K562 (cell line): ENCODE measurements at regions not wholly inside any gene's neighbourhood (a gene's known extent, or its start where the extent isn't known, plus 50 kb on each side); places are given as distances from the start of the nearest gene placed in this dataset.

Source experiments
- ATAC-seq: fragments of 200-7000 bp; cut with Tn5 transposase; 3 replicates; pipeline ENCODE4 v1.9.1; 2020; ENCODE audit warnings: moderate library complexity
- BruUV-seq: library from RNA; stranded (reverse); fragments of 400-500 nt; replicated peaks from 2 replicates; lab custom pipeline; 2021; lab: Mats Ljungman, UMichigan
- CTCF ChIA-PET: fragments of 300-600 bp; formaldehyde crosslinking; extraction: SDS; loops from one replicate; lab custom pipeline; 2021; ENCODE audit warnings: low intra/inter-chr PET ratio; lab: Yijun Ruan, JAX
- POLR2A ChIA-PET: fragments of 300-600, 350-650 bp; sonication (Branson Sonifier 250); formaldehyde crosslinking; extraction: SDS; loops from one replicate; lab custom pipeline; 2021; ENCODE audit warnings: antibody characterized with exemption, inconsistent platforms; lab: Yijun Ruan, JAX
- DNase-seq, 4 experiments: peaks; one replicate each; pipeline versions ENCODE4 v3.0.0 to v3.0.0-alpha.2; 2011 to 2018; ENCODE audit warnings: low spot score in 3 of 4, mixed read lengths in 3 of 4; ENCODE audit errors: extremely low read depth in 1 of 4
- FAIRE-seq: peaks from 2 replicates; lab custom pipeline; 2011; peaks lifted over from hg19 to GRCh38; lab: Jason Lieb, UNC
- H2AFZ ChIP-seq: 2 replicates; pipeline ENCODE4 v1.6.0; 2011; ENCODE audit warnings: low read depth, low read length, control low read depth, inconsistent platforms
- H3K27ac ChIP-seq: fragments of 200-600 bp; 3 replicates; pipeline ENCODE4 v1.8.0; 2011; ENCODE audit warnings: low read depth, mild to moderate bottlenecking, control low read depth, inconsistent platforms, low read length, moderate library complexity, mixed read lengths; ENCODE audit errors: extremely low read depth
- H3K27me3 ChIP-seq, 2 experiments: fragments of 300-600 bp in 1 of 2; 2 replicates in 1 of 2; 3 replicates in 1 of 2; pipeline versions ENCODE4 v1.6.0 to v1.8.0; 2011; ENCODE audit warnings: inconsistent platforms in 2 of 2, low read length in 2 of 2, mild to moderate bottlenecking in 1 of 2, mixed read lengths in 1 of 2, moderate library complexity in 1 of 2; ENCODE audit not compliant: control insufficient read depth in 2 of 2, insufficient read depth in 2 of 2
- H3K36me3 ChIP-seq: fragments of 300-600 bp; 3 replicates; pipeline ENCODE4 v1.8.0; 2011; ENCODE audit warnings: mild to moderate bottlenecking, low read length, inconsistent platforms; ENCODE audit not compliant: control insufficient read depth, insufficient read depth
- H3K4me1 ChIP-seq, 2 experiments: fragments of 200-600 bp in 1 of 2; replicated peaks in 1 of 2; 2 replicates in 1 of 2; 3 replicates in 1 of 2; pipeline versions ENCODE4 v1.5.1 to v1.8.0; 2011; ENCODE audit warnings: inconsistent platforms in 2 of 2, low read length in 2 of 2, mild to moderate bottlenecking in 1 of 2, mixed read lengths in 1 of 2, moderate library complexity in 1 of 2; ENCODE audit not compliant: control insufficient read depth in 2 of 2, insufficient read depth in 2 of 2
- H3K4me2 ChIP-seq: 2 replicates; pipeline ENCODE4 v1.6.1; 2011; ENCODE audit warnings: low read length, control low read depth, inconsistent platforms, mixed read lengths; ENCODE audit not compliant: insufficient read depth
- H3K4me3 ChIP-seq: fragments of 200-600 bp; sonication (generic), shearing (Covaris generic); 2 replicates; pipeline ENCODE4 v1.5.1; 2016; ENCODE audit warnings: control low read depth, inconsistent platforms
- H3K79me2 ChIP-seq: fragments of 200-600 bp; 3 replicates; pipeline ENCODE4 v1.8.0; 2011; ENCODE audit warnings: low read length, inconsistent platforms; ENCODE audit not compliant: control insufficient read depth, insufficient read depth
- H3K9ac ChIP-seq, 2 experiments: 2 replicates each; pipeline versions ENCODE4 v1.6.0 to v1.6.1; 2011; ENCODE audit warnings: low read depth in 2 of 2, low read length in 2 of 2, control low read depth in 1 of 2, inconsistent platforms in 1 of 2, mild to moderate bottlenecking in 1 of 2, mixed read lengths in 1 of 2; ENCODE audit not compliant: insufficient read depth in 1 of 2
- H3K9me1 ChIP-seq: one replicate; pipeline ENCODE4 v1.6.0; 2011; ENCODE audit warnings: inconsistent platforms, mild to moderate bottlenecking, low read length, moderate library complexity; ENCODE audit not compliant: control insufficient read depth, insufficient read depth
- H3K9me3 ChIP-seq: replicated peaks from 2 replicates; pipeline ENCODE4 v1.5.1; 2011; ENCODE audit warnings: low read depth, low read length, inconsistent platforms; ENCODE audit not compliant: control insufficient read depth, insufficient read depth
- H4K20me1 ChIP-seq: replicated peaks from 2 replicates; pipeline ENCODE4 v1.6.1; 2011; ENCODE audit warnings: low read length, inconsistent platforms, mixed read lengths; ENCODE audit not compliant: control insufficient read depth, insufficient read depth
- ATF1 ChIP-seq, 2 experiments: fragments of 450-650 bp in 1 of 2; IDR thresholded peaks; 2 replicates each; pipeline ENCODE4 v1.6.1; 2016; ENCODE audit warnings: missing compliant biosample characterization in 1 of 2, missing genetic modification characterization in 1 of 2
- CUX1 ChIP-seq: fragments of 200-800 bp; sonication (Bioruptor generic); IDR thresholded peaks from 2 replicates; pipeline ENCODE4 v1.6.1; 2016; ENCODE audit warnings: missing genetic modification characterization, missing compliant biosample characterization
- NFE2L1 ChIP-seq: fragments of 450-650 bp; IDR thresholded peaks from 2 replicates; pipeline ENCODE4 v1.6.1; 2016; ENCODE audit warnings: missing genetic modification characterization, low read depth, mild to moderate bottlenecking, missing compliant biosample characterization, moderate library complexity, borderline replicate concordance
- NFIX ChIP-seq: fragments of 250-450 bp; sonication (Bioruptor Pico); IDR thresholded peaks from 2 replicates; pipeline ENCODE4 v1.4.0; 2020; ENCODE audit warnings: low read depth, mild to moderate bottlenecking, moderate library complexity
- SMAD1 ChIP-seq: fragments of 150-350 bp; IDR thresholded peaks from 2 replicates; pipeline ENCODE4 v1.6.1; 2014; ENCODE audit warnings: low read length, low read depth; ENCODE audit not compliant: partially characterized antibody
- TARDBP ChIP-seq: fragments of 450-650 bp; IDR thresholded peaks from 2 replicates; pipeline ENCODE4 v1.6.1; 2016
- TCF3 ChIP-seq: sonication (generic); formaldehyde crosslinking; IDR thresholded peaks from 2 replicates; pipeline ENCODE4 v1.4.0; 2020; ENCODE audit warnings: mild to moderate bottlenecking, missing genetic modification reagents
- ZNF174 ChIP-seq: fragments of 250-450 bp; sonication (Bioruptor Pico); IDR thresholded peaks from 2 replicates; pipeline ENCODE4 v1.4.0; 2020; ENCODE audit warnings: mild to moderate bottlenecking
- WGBS: fragments of 100-300 bp; shearing (Covaris generic); methylation state at CpG from one replicate; pipeline ENCODE4 v1.1.6; 2016; ENCODE audit warnings: low coverage, mixed read lengths; ENCODE audit not compliant: insufficient coverage; ENCODE audit errors: missing lambda C conversion rate; 5-methylcytosine and 5-hydroxymethylcytosine counted together
- in situ Hi-C: fragments of 300-500 bp; cut with MboI; formaldehyde crosslinking; loops from 4 replicates; pipeline ENCODE4 v1.15.0; 2018; ENCODE audit warnings: inconsistent platforms, mixed read lengths
- intact Hi-C: fragments of 100-400 bp; cut with micrococcal nuclease; formaldehyde crosslinking; loops from 2 replicates; pipeline ENCODE4 v1.14.2; 2022
- TF ChIP-seq, protein P1 (sequence below): sonication (generic); formaldehyde crosslinking; IDR thresholded peaks from 2 replicates; pipeline ENCODE4 v1.8.0; 2022; ENCODE audit warnings: mild to moderate bottlenecking, missing genetic modification reagents
- TF ChIP-seq, protein P2 (sequence below): fragments of 250-450 bp; sonication (Bioruptor Pico); IDR thresholded peaks from 2 replicates; pipeline ENCODE4 v1.8.0; 2021; ENCODE audit warnings: borderline replicate concordance, mild to moderate bottlenecking, moderate library complexity; ENCODE audit not compliant: poor library complexity, severe bottlenecking

- TF ChIP-seq, protein P1, sequence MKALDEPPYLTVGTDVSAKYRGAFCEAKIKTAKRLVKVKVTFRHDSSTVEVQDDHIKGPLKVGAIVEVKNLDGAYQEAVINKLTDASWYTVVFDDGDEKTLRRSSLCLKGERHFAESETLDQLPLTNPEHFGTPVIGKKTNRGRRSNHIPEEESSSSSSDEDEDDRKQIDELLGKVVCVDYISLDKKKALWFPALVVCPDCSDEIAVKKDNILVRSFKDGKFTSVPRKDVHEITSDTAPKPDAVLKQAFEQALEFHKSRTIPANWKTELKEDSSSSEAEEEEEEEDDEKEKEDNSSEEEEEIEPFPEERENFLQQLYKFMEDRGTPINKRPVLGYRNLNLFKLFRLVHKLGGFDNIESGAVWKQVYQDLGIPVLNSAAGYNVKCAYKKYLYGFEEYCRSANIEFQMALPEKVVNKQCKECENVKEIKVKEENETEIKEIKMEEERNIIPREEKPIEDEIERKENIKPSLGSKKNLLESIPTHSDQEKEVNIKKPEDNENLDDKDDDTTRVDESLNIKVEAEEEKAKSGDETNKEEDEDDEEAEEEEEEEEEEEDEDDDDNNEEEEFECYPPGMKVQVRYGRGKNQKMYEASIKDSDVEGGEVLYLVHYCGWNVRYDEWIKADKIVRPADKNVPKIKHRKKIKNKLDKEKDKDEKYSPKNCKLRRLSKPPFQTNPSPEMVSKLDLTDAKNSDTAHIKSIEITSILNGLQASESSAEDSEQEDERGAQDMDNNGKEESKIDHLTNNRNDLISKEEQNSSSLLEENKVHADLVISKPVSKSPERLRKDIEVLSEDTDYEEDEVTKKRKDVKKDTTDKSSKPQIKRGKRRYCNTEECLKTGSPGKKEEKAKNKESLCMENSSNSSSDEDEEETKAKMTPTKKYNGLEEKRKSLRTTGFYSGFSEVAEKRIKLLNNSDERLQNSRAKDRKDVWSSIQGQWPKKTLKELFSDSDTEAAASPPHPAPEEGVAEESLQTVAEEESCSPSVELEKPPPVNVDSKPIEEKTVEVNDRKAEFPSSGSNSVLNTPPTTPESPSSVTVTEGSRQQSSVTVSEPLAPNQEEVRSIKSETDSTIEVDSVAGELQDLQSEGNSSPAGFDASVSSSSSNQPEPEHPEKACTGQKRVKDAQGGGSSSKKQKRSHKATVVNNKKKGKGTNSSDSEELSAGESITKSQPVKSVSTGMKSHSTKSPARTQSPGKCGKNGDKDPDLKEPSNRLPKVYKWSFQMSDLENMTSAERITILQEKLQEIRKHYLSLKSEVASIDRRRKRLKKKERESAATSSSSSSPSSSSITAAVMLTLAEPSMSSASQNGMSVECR (CRISPR knock-in tag): no peak
- TF ChIP-seq NFE2L1 (no peak), TCF3 (no peak)
- TF ChIP-seq, protein P2, sequence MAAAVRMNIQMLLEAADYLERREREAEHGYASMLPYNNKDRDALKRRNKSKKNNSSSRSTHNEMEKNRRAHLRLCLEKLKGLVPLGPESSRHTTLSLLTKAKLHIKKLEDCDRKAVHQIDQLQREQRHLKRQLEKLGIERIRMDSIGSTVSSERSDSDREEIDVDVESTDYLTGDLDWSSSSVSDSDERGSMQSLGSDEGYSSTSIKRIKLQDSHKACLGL (CRISPR knock-in tag): no peak
Measured at GRCh38 chr19:31991984-31992655, 353.3 kb upstream of the ZNF507 start (continued).

- Histone ChIP-seq H3K27ac (no peak overlapping the region), H3K4me1 (no peaks in the 10 kb centered on the region), H3K79me2 (no peaks in the 10 kb centered on the region), H3K9me1 (no peaks in the 10 kb centered on the region), H3K9me3 (no peaks in the 10 kb centered on the region), H3K4me3 (no peak overlapping the region), H2AFZ (no peak overlapping the region), H3K4me2 (no peak overlapping the region), H3K9ac (no peak overlapping the region), H4K20me1 (no peaks in the 10 kb centered on the region; the same call in 1 of the 2 replicates), H3K27me3 (no peaks in the 10 kb centered on the region), H3K36me3 (no peaks in the 10 kb centered on the region)
- BruUV-seq: no TSS peak
- WGBS: 0% methylated on average over 3 of the region's 3 CpGs
- POLR2A ChIA-PET: no interaction called here
- ATAC-seq (no peak), DNase-seq (no peak), FAIRE-seq (no peak)
- in situ Hi-C loops: no loop called here
- CTCF ChIA-PET: no interaction called here
- intact Hi-C loops: no loop called here
- TF ChIP-seq TARDBP (no peak), SMAD1 (no peak), CUX1 (no peak), NFIX (CRISPR knock-in tag) (no peak), ATF1 (CRISPR knock-in tag; IDR thresholded peaks at IDR 0.05) (no peak), ATF1 (tag; IDR thresholded peaks at IDR 0.05) (no peak), ZNF174 (CRISPR knock-in tag) (no peak)
Measured at GRCh38 chr19:31992750-31993149, 352.7 kb upstream of the ZNF507 start.
